Activated naive CD4-positive, alpha-beta T cell treated with anti-CD3 and anti-CD28 coated beads, Interleukin-2, amount 10 ng/mL, durations not matched to agents 7 days and 5 days (primary cell): ENCODE measurements at regions not wholly inside any gene's neighbourhood (a gene's known extent, or its start where the extent isn't known, plus 50 kb on each side); places are given as distances from the start of the nearest gene placed in this dataset.

Experiments used
- CTCF ChIA-PET: fragments of 350-600 bp; sonication (Branson Sonifier 250); formaldehyde crosslinking; loops from one replicate; lab custom pipeline; 2021; ENCODE audit warnings: antibody characterized with exemption; lab: Charles Lee
- DNase-seq: peaks from one replicate; pipeline ENCODE4 v3.0.0-alpha.2; 2020
- H3K27ac Mint-ChIP-seq: one replicate; pipeline ENCODE4 v1.8.0; 2021; ENCODE audit warnings: mild to moderate bottlenecking, moderate library complexity, mixed read lengths
- H3K27me3 Mint-ChIP-seq: one replicate; pipeline ENCODE4 v1.8.0; 2021; ENCODE audit warnings: mild to moderate bottlenecking, mixed read lengths
- H3K36me3 Mint-ChIP-seq: one replicate; pipeline ENCODE4 v1.8.0; 2021; ENCODE audit warnings: mixed read lengths
- H3K4me1 Mint-ChIP-seq: one replicate; pipeline ENCODE4 v1.8.0; 2021; ENCODE audit warnings: mixed read lengths
- H3K4me3 Mint-ChIP-seq: one replicate; pipeline ENCODE4 v1.8.0; 2021; ENCODE audit warnings: mild to moderate bottlenecking, moderate library complexity, mixed read lengths
- H3K9me3 Mint-ChIP-seq: one replicate; pipeline ENCODE4 v1.8.0; 2021; ENCODE audit warnings: mixed read lengths

GRCh38 chr14:84760489-84761126, 769.3 kb upstream of the FLRT2 start:
- H3K4me1 Mint-ChIP-seq: no peaks in the 10 kb centered on the region
- peaks cover 11% of the 10 kb centered on the region for H3K9me3 Mint-ChIP-seq
- H3K27ac Mint-ChIP-seq: no peak overlapping the region
- no peak overlapping the region for H3K4me3 Mint-ChIP-seq
- CTCF ChIA-PET: no interaction called here
- no peaks in the 10 kb centered on the region for H3K27me3 Mint-ChIP-seq
- no peak for DNase-seq
- H3K36me3 Mint-ChIP-seq: no peaks in the 10 kb centered on the region

GRCh38 chr14:84767434-84767833, 762.5 kb upstream of the FLRT2 start:
- no peaks in the 10 kb centered on the region for H3K4me1 Mint-ChIP-seq
- H3K36me3 Mint-ChIP-seq: no peaks in the 10 kb centered on the region
- no peak for DNase-seq
- CTCF ChIA-PET: no interaction called here
- no peaks in the 10 kb centered on the region for H3K27me3 Mint-ChIP-seq
- no peak overlapping the region for H3K27ac Mint-ChIP-seq
- H3K4me3 Mint-ChIP-seq: no peak overlapping the region
- peaks cover 7% of the 10 kb centered on the region for H3K9me3 Mint-ChIP-seq

GRCh38 chr14:84770030-84770429, 759.9 kb upstream of the FLRT2 start:
- H3K4me3 Mint-ChIP-seq: no peak overlapping the region
- peaks cover 9% of the 10 kb centered on the region for H3K9me3 Mint-ChIP-seq
- no peaks in the 10 kb centered on the region for H3K27me3 Mint-ChIP-seq
- no peaks in the 10 kb centered on the region for H3K36me3 Mint-ChIP-seq
- H3K27ac Mint-ChIP-seq: no peak overlapping the region
- CTCF ChIA-PET: no interaction called here
- no peak for DNase-seq
- H3K4me1 Mint-ChIP-seq: no peaks in the 10 kb centered on the region

DNA sequence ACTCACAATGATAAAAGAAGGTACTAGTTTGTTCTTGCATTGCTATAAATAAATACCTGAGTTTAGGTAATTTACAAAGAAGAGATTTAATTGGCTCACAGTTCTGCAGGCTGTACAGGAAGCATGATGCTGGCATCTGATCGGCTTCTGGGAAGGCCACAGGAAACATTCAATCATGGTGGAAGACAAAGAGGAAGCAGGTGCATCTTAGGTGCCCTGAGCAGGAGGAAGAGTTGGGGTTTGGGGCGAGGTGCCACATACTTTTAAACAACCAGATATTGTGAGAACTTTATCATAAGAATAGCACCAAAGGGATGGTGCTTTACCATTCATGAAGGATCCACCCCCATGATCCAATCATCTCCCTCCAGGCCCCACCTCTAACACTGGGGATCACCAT, 752.6 kb upstream of the FLRT2 start:
- Mint-ChIP-seq H3K4me3 (no peak overlapping the region), H3K36me3 (no peaks in the 10 kb centered on the region), H3K27me3 (no peaks in the 10 kb centered on the region), H3K9me3 (peaks cover 16% of the 10 kb centered on the region), H3K4me1 (no peaks in the 10 kb centered on the region), H3K27ac (no peak overlapping the region)
- DNase-seq: no peak
- CTCF ChIA-PET: no interaction called here

DNA sequence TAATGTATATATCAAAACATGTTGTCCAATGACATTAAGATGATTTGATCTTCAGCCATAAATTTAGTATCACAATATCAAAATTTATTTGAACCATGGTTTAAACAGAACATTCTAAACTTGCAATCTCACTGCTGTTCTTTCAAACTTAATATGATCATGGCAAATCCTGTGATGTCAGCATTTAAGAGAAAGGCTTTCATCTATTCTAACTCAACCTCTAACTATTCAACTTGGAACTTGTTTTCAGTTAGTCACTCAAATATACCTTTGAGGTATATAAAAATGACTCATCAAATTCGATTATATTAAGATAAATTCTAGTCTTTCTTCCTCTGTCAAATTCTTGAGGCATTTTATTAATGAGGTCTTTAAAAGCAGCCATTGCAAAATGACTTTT, 747.0 kb upstream of the FLRT2 start:
- no peak for DNase-seq
- no peak overlapping the region for H3K4me3 Mint-ChIP-seq
- no peaks in the 10 kb centered on the region for H3K36me3 Mint-ChIP-seq
- no peak overlapping the region for H3K27ac Mint-ChIP-seq
- CTCF ChIA-PET: no interaction called here
- H3K9me3 Mint-ChIP-seq: peaks cover 15% of the 10 kb centered on the region
- H3K27me3 Mint-ChIP-seq: no peaks in the 10 kb centered on the region
- no peaks in the 10 kb centered on the region for H3K4me1 Mint-ChIP-seq

- peaks cover 15% of the 10 kb centered on the region for H3K9me3 Mint-ChIP-seq
- H3K27ac Mint-ChIP-seq: no peak overlapping the region
- H3K36me3 Mint-ChIP-seq: no peaks in the 10 kb centered on the region
- no peak overlapping the region for H3K4me3 Mint-ChIP-seq
- CTCF ChIA-PET: no interaction called here
- no peak for DNase-seq
- H3K4me1 Mint-ChIP-seq: no peaks in the 10 kb centered on the region
- no peaks in the 10 kb centered on the region for H3K27me3 Mint-ChIP-seq
Observed at GRCh38 chr14:84783511-84783910, 746.4 kb upstream of the FLRT2 start.

- CTCF ChIA-PET: no interaction called here
- Mint-ChIP-seq H3K4me3 (no peak overlapping the region), H3K27ac (no peak overlapping the region), H3K36me3 (no peaks in the 10 kb centered on the region), H3K9me3 (peaks cover 10% of the 10 kb centered on the region), H3K4me1 (no peaks in the 10 kb centered on the region), H3K27me3 (no peaks in the 10 kb centered on the region)
- no peak for DNase-seq
Observed at GRCh38 chr14:84785996-84786395, 743.9 kb upstream of the FLRT2 start.

GRCh38 chr14:84789012-84789411, 740.9 kb upstream of the FLRT2 start:
- DNase-seq: no peak

DNA sequence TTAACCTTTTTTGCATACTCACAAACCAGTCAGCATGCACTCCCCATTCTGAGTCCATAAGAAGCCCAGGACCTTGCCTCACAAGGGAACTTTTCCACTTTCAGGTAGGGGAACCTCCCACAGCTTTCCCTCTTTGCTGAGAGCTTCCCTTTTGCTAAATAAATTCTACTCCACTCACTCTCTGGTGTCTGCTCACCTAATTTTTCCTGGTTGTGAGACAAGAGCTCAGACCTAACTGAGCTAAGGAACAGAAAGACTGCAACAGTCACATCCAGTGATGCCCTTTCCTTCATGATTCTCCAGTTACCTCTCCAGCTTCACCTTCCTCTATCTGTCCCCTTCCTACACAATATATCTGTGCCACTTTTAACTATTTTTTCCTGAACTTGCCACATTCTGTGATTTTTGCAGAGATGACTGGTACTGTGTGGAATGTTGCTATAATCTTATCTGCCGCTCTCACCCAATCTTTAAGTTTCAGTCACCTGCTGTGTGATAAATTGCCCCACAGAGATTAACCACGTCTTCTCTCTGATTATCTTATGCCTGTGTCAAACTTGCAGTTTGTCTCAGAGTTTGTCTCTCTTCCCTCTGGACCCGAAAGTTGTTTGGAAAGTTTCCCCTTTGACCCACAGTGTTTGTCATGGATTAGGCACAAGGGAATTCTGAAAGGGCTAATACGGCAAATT, 737.1 kb upstream of the FLRT2 start:
- CTCF ChIA-PET: no interaction called here
- H3K36me3 Mint-ChIP-seq: no peaks in the 10 kb centered on the region
- no peak overlapping the region for H3K27ac Mint-ChIP-seq
- peaks cover 14% of the 10 kb centered on the region for H3K9me3 Mint-ChIP-seq
- no peaks in the 10 kb centered on the region for H3K27me3 Mint-ChIP-seq
- H3K4me3 Mint-ChIP-seq: no peak overlapping the region
- H3K4me1 Mint-ChIP-seq: no peaks in the 10 kb centered on the region
- DNase-seq: no peak

More at GRCh38 chr14:84789012-84789411, 740.9 kb upstream of the FLRT2 start:
- Mint-ChIP-seq H3K4me3 (no peak overlapping the region), H3K36me3 (no peaks in the 10 kb centered on the region), H3K9me3 (peaks cover 8% of the 10 kb centered on the region), H3K27me3 (no peaks in the 10 kb centered on the region), H3K4me1 (no peaks in the 10 kb centered on the region), H3K27ac (no peak overlapping the region)
- CTCF ChIA-PET: no interaction called here

DNA sequence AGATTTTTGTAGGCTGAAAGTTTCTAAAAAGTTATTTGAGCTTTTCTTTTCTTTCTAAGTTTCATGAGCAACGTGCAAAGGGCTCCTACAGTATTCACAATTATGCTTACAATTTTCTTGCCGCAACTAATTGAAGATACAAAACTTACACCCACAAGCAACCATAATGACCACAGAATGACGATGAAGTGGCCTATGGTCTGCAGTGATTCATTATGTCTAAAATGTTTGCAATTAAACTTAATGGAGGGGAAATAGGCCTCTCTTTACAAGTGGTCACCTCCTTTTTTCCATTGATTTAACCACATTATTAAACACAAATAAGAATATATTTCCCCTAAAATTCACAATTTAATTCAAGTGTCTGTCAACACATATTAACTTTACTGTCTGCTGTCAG, 732.6 kb upstream of the FLRT2 start:
- Mint-ChIP-seq H3K27ac (no peak overlapping the region), H3K4me1 (no peaks in the 10 kb centered on the region), H3K27me3 (no peaks in the 10 kb centered on the region), H3K36me3 (no peaks in the 10 kb centered on the region), H3K4me3 (no peak overlapping the region), H3K9me3 (peaks cover 16% of the 10 kb centered on the region)
- CTCF ChIA-PET: no interaction called here
- no peak for DNase-seq

DNA sequence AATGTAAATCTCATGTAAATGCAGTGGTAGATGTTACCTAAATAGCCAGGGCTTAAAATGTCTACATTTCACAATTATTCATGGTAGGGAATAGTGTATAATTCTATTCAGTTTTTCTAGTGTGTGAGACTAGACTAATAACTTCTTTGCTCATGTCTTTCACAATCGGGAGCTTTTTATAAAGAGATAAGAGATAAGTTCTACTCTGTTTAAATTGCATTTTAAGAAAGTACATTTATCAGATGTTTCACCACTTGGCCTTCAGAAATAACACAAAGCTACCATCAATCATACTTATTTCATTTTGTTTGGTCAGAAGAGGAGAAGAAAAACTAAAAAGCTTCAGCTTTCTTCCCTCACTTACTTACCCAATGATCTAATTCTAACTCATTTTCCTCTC, 725.5 kb upstream of the FLRT2 start:
- Mint-ChIP-seq H3K4me3 (no peak overlapping the region), H3K4me1 (no peaks in the 10 kb centered on the region), H3K27ac (no peak overlapping the region), H3K9me3 (peaks cover 10% of the 10 kb centered on the region), H3K36me3 (no peaks in the 10 kb centered on the region), H3K27me3 (no peaks in the 10 kb centered on the region)
- CTCF ChIA-PET: no interaction called here
- DNase-seq: no peak

GRCh38 chr14:84804895-84805294, 725.0 kb upstream of the FLRT2 start:
- no peak for DNase-seq
- no peaks in the 10 kb centered on the region for H3K4me1 Mint-ChIP-seq
- H3K27me3 Mint-ChIP-seq: no peaks in the 10 kb centered on the region
- no peak overlapping the region for H3K4me3 Mint-ChIP-seq
- H3K9me3 Mint-ChIP-seq: peaks cover 10% of the 10 kb centered on the region
- H3K36me3 Mint-ChIP-seq: no peaks in the 10 kb centered on the region
- no peak overlapping the region for H3K27ac Mint-ChIP-seq
- CTCF ChIA-PET: no interaction called here

- Mint-ChIP-seq H3K4me3 (no peak overlapping the region), H3K4me1 (no peaks in the 10 kb centered on the region), H3K27ac (no peak overlapping the region), H3K27me3 (no peaks in the 10 kb centered on the region), H3K36me3 (no peaks in the 10 kb centered on the region), H3K9me3 (peaks cover 12% of the 10 kb centered on the region)
- CTCF ChIA-PET: no interaction called here
- DNase-seq: no peak
Observed at GRCh38 chr14:84806181-84806580, 723.8 kb upstream of the FLRT2 start.

GRCh38 chr14:84806622-84807021, 723.3 kb upstream of the FLRT2 start:
- CTCF ChIA-PET: no interaction called here
- Mint-ChIP-seq H3K27ac (no peak overlapping the region), H3K4me1 (no peaks in the 10 kb centered on the region), H3K9me3 (peaks cover 13% of the 10 kb centered on the region), H3K27me3 (no peaks in the 10 kb centered on the region), H3K36me3 (no peaks in the 10 kb centered on the region), H3K4me3 (no peak overlapping the region)
- DNase-seq: no peak

DNA sequence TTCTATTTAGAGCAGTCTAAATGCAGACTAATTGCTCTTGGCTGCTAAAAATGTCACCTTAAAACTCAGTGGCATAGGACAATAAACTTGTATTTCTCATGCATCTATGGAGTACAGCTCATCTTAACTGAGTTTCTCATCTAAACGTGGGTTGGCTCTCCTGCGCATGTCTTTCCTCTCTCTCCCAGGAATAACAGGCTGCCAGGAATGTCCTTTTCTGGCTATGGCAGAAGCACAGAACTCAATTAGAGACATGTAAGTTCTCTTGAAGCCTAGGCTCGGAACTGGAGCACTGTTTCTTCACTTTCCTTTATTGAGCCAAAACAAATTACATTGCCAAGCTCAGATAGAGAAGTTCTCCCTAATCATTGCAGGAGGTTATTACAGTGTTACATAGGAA, 722.3 kb upstream of the FLRT2 start:
- no peak overlapping the region for H3K4me3 Mint-ChIP-seq
- H3K36me3 Mint-ChIP-seq: no peaks in the 10 kb centered on the region
- DNase-seq: no peak
- CTCF ChIA-PET: no interaction called here
- H3K27ac Mint-ChIP-seq: no peak overlapping the region
- no peaks in the 10 kb centered on the region for H3K4me1 Mint-ChIP-seq
- peaks cover 11% of the 10 kb centered on the region for H3K9me3 Mint-ChIP-seq
- H3K27me3 Mint-ChIP-seq: no peaks in the 10 kb centered on the region
